Spleen (tissue), 11 donors: ENCODE measurements at regions not wholly inside any gene's neighbourhood (a gene's known extent, or its start where the extent isn't known, plus 50 kb on each side); places are given as distances from the start of the nearest gene placed in this dataset.

ENCODE experiments used
- DNase-seq: peaks from one replicate; pipeline ENCODE4 v3.0.0-alpha.2; 2020
- H3K27ac ChIP-seq, 8 donors: fragments of 200-600 bp; sonication (generic) in 7 of 8; 1 replicate in 4 of 8; 2 replicates in 4 of 8; pipeline versions ENCODE4 v1.5.0 to v1.8.0; 2016 to 2021; ENCODE audit warnings: inconsistent platforms in 4 of 8, mild to moderate bottlenecking in 4 of 8, moderate library complexity in 1 of 8
- H3K27me3 ChIP-seq, 7 donors: fragments of 200-600 bp; sonication (generic) in 6 of 7; replicated peaks in 1 of 7; 1 replicate in 4 of 7; 2 replicates in 3 of 7; pipeline versions ENCODE4 v1.5.0 to v1.8.0; 2016 to 2021; ENCODE audit warnings: inconsistent platforms in 3 of 7, mild to moderate bottlenecking in 1 of 7
- H3K36me3 ChIP-seq, 6 donors: fragments of 200-600 bp; sonication (generic) in 5 of 6; 1 replicate in 4 of 6; 2 replicates in 2 of 6; pipeline versions ENCODE4 v1.5.0 to v1.8.0; 2016 to 2021; ENCODE audit warnings: inconsistent platforms in 2 of 6
- H3K4me1 ChIP-seq, 6 donors: fragments of 200-600 bp; sonication (generic) in 5 of 6; 1 replicate in 3 of 6; 2 replicates in 3 of 6; pipeline versions ENCODE4 v1.5.0 to v1.8.0; 2016 to 2021; ENCODE audit warnings: inconsistent platforms in 3 of 6
- H3K4me3 ChIP-seq, 8 donors: fragments of 200-600 bp; sonication (generic) in 7 of 8; 1 replicate in 4 of 8; 2 replicates in 4 of 8; pipeline versions ENCODE4 v1.5.0 to v1.8.0; 2016 to 2021; ENCODE audit warnings: inconsistent platforms in 4 of 8, mild to moderate bottlenecking in 4 of 8, moderate library complexity in 2 of 8
- H3K9me3 ChIP-seq, 8 donors: fragments of 200-600 bp; sonication (generic) in 7 of 8; 1 replicate in 4 of 8; 2 replicates in 4 of 8; pipeline versions ENCODE4 v1.5.0 to v1.8.0; 2016 to 2021; ENCODE audit warnings: inconsistent platforms in 4 of 8
- CTCF ChIP-seq, 11 experiments: fragments of 200-600 bp in 7 of 11; fragments of 450-650 bp in 4 of 11; sonication (generic) in 4 of 11; IDR thresholded peaks in 8 of 11; conservative IDR thresholded peaks in 3 of 11; 1 replicate in 7 of 11; 2 replicates in 4 of 11; pipeline versions ENCODE4 v1.4.0 to v1.8.0; 2016 to 2021; ENCODE audit warnings: antibody characterized with exemption in 11 of 11, inconsistent platforms in 4 of 11, mild to moderate bottlenecking in 1 of 11
- POLR2A ChIP-seq, 3 donors: fragments of 450-650 bp; IDR thresholded peaks; one replicate each; pipeline ENCODE4 v1.5.1; 2017; ENCODE audit warnings: antibody characterized with exemption in 3 of 3, mild to moderate bottlenecking in 1 of 3
- POLR2AphosphoS5 ChIP-seq, 3 donors: sonication (generic); formaldehyde crosslinking; IDR thresholded peaks; one replicate each; pipeline ENCODE4 v1.5.1; 2017; ENCODE audit warnings: antibody characterized with exemption in 3 of 3
- WGBS, 5 donors: extraction: QIAGEN DNeasy Blood & Tissue Kit in 3 of 5; methylation state at CpG; one replicate each; pipeline versions ENCODE4 v1.1.5 to v1.1.7; 2013 to 2018; 5-methylcytosine and 5-hydroxymethylcytosine counted together
- intact Hi-C: fragments of 100-400 bp; cut with DNase I; formaldehyde crosslinking; loops from one replicate; pipeline ENCODE4 v1.15.0; 2023; ENCODE audit warnings: low total_unique reads
- donor health status: healthy with polysubstance abuse.
- donor health status: DM: no; HTN: no; CAD: no; lungs with moderate emphysema.
- donor health status: DM: no; HTN: no; CAD: no.
- donor health status: Bipolar disorder and iron deficiency.
- donor health status: healthy.
- donor health status: DM: no; HTN: no; CAD: no.
- donor health status: DM: yes; HTN: yes; CAD: no.

DNA sequence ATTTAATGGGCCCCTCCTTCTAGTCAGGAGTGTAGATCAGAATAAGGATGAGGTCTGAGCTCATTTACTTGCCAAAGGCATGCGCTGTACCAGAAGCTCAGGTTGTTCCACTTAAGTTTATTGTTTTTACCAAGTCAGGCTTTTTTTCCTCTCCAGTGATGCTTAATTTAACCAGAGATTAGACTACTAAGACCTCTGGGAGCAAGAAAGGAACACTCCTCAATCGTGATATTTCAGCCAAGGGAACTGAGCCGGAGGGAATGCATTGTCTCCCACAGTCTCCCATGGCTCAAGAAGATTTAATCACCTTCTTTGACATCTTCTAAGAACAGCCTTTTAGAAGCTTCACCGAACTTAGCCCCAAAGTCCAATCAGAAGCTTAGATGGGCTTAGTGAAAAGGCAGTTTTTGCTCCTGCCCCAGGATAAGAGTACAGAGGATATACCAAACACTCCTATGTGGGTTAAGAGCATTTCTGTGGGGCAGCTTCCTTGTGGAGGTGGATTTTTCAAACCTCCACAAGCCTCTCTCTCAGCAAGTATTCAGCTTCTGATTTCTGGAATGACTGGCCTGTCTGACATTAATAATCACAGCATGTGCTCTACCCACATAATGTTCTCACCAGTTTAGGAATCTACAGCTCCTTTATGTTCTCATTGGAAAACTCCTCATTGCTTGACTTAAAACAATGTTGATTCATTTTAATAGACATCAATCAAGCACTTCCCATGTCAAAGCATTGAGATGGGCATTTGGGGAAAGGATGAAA is 322.7 kb downstream of the SUCLA2 start:
- Histone ChIP-seq H3K27ac (no peak overlapping the region), H3K9me3 (no peaks in the 10 kb centered on the region), H3K27me3 (no peaks in the 10 kb centered on the region), H3K36me3 (no peaks in the 10 kb centered on the region), H3K4me1 (no peaks in the 10 kb centered on the region), H3K4me3 (no peak overlapping the region)
- no peak for DNase-seq
- WGBS, 5 donors = 75 to 87% (median 84%) methylated on average over 4 of the region's 4 CpGs
- intact Hi-C loops = no loop called here
- no peak for TF ChIP-seq POLR2AphosphoS5 (IDR thresholded peaks at IDR 0.05)
- no peak for TF ChIP-seq CTCF (IDR thresholded peaks at IDR 0.05 in 8 of 11, conservative IDR thresholded peaks at IDR 0.05 in 3 of 11)
- no peak for TF ChIP-seq POLR2A (IDR thresholded peaks at IDR 0.05)

DNA sequence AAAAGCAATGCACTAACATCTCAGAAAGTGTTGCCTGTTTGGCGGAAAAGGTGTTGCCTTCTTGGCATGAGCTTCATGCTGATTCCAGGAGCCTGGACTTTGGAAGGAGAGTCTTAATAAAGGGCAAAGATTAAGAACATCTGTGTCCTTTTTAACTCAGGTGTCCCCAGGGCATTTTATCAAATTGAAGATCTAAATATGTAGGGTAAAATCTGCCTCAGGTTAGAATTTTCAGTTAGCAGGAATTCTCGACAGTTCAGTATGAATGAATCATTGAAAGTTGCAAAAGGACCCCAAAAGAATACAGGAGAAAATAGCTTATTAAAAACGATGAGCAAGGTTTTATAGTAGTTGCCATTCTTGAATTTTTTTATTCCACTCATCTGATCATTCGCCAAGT is 325.2 kb downstream of the SUCLA2 start:
- no peak for DNase-seq
- TF ChIP-seq POLR2A (IDR thresholded peaks at IDR 0.05) (no peak), POLR2AphosphoS5 (IDR thresholded peaks at IDR 0.05) (no peak), CTCF (IDR thresholded peaks at IDR 0.05 in 8 of 11, conservative IDR thresholded peaks at IDR 0.05 in 3 of 11) (no peak)
- no peak overlapping the region for H3K27ac ChIP-seq
- no peaks in the 10 kb centered on the region for H3K36me3 ChIP-seq
- H3K9me3 ChIP-seq = no peaks in the 10 kb centered on the region
- 83 to 94% (median 83%) methylated on average over 4 of the region's 4 CpGs for WGBS, 5 donors
- intact Hi-C loops = no loop called here
- H3K4me3 ChIP-seq = no peak overlapping the region
- no peaks in the 10 kb centered on the region for H3K27me3 ChIP-seq
- H3K4me1 ChIP-seq = no peaks in the 10 kb centered on the region

- no peaks in the 10 kb centered on the region for H3K36me3 ChIP-seq
- no peak for DNase-seq
- H3K4me3 ChIP-seq = no peak overlapping the region
- WGBS, 5 donors = 36 to 70% (median 38%) methylated on average over 5 of the region's 5 CpGs
- no peaks in the 10 kb centered on the region for H3K9me3 ChIP-seq
- intact Hi-C loops = no loop called here
- H3K4me1 ChIP-seq = no peaks in the 10 kb centered on the region
- TF ChIP-seq CTCF (IDR thresholded peaks at IDR 0.05 in 8 of 11, conservative IDR thresholded peaks at IDR 0.05 in 3 of 11) (no peak), POLR2AphosphoS5 (IDR thresholded peaks at IDR 0.05) (no peak), POLR2A (IDR thresholded peaks at IDR 0.05) (no peak)
- no peak overlapping the region for H3K27ac ChIP-seq
- H3K27me3 ChIP-seq = no peaks in the 10 kb centered on the region
Observed at GRCh38 chr13:47673009-47673850, 327.8 kb downstream of the SUCLA2 start.
